IMR-90 (cell line): ENCODE measurements at regions not wholly inside any gene's neighbourhood (a gene's known extent, or its start where the extent isn't known, plus 50 kb on each side); places are given as distances from the start of the nearest gene placed in this dataset.

Source experiments
- BHLHE40 ChIP-seq: fragments of 150-350 bp; IDR thresholded peaks from 2 replicates; pipeline ENCODE4 v1.6.1; 2016; ENCODE audit warnings: mild to moderate bottlenecking, low read depth, low read length
- CEBPB ChIP-seq: IDR thresholded peaks from 2 replicates; pipeline ENCODE4 v1.6.1; 2012; ENCODE audit warnings: low read depth, low read length, improper control_type of control experiment
- FOS ChIP-seq: fragments of 150-350 bp; IDR thresholded peaks from 2 replicates; pipeline ENCODE4 v1.6.1; 2016; ENCODE audit warnings: low read depth, low read length
- MXI1 ChIP-seq: IDR thresholded peaks from 2 replicates; pipeline ENCODE4 v1.6.1; 2012; ENCODE audit warnings: low read depth, mild to moderate bottlenecking, low read length, moderate library complexity, borderline replicate concordance
- POLR2A ChIP-seq: IDR thresholded peaks from 2 replicates; pipeline ENCODE4 v1.6.1; 2012; ENCODE audit warnings: mild to moderate bottlenecking, low read depth, low read length
- RFX5 ChIP-seq: IDR thresholded peaks from 2 replicates; pipeline ENCODE4 v1.8.0; 2012; ENCODE audit warnings: low read depth, mild to moderate bottlenecking, low read length, moderate library complexity
- SMC3 ChIP-seq: fragments of 150-350 bp; IDR thresholded peaks from 2 replicates; pipeline ENCODE4 v1.6.1; 2016; ENCODE audit warnings: low read depth, mild to moderate bottlenecking, antibody characterized with exemption, low read length, moderate library complexity
- TF ChIP-seq, protein P1 (sequence below): conservative IDR thresholded peaks from 2 replicates; pipeline ENCODE4 v1.5.1; 2012; ENCODE audit warnings: mild to moderate bottlenecking, low read depth, low read length, improper control_type of control experiment
- TF ChIP-seq, protein P2 (sequence below): fragments of 150-350 bp; IDR thresholded peaks from 2 replicates; pipeline ENCODE4 v1.6.1; 2017; ENCODE audit warnings: mild to moderate bottlenecking, antibody characterized with exemption, low read length, low read depth

DNA sequence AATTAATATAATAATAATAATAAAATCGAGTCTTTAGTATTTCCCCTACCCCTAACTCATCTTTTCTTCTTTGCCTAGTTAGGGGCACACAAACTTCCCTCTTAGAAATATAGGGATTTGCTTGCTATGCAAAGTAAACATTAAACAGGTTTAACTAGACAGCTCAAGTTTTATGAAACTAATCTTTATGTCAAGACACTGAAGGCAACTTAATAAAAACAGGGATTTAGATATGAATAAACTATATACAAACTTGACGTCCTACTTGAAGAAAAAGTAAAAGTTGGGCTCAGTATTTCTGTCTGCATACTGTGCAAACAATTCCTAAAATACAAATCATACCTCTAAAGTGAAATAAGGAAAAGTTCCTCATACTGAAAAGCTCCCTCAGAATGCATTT, 52.1 kb upstream of the CAV2 start:
- TF ChIP-seq, protein P1, sequence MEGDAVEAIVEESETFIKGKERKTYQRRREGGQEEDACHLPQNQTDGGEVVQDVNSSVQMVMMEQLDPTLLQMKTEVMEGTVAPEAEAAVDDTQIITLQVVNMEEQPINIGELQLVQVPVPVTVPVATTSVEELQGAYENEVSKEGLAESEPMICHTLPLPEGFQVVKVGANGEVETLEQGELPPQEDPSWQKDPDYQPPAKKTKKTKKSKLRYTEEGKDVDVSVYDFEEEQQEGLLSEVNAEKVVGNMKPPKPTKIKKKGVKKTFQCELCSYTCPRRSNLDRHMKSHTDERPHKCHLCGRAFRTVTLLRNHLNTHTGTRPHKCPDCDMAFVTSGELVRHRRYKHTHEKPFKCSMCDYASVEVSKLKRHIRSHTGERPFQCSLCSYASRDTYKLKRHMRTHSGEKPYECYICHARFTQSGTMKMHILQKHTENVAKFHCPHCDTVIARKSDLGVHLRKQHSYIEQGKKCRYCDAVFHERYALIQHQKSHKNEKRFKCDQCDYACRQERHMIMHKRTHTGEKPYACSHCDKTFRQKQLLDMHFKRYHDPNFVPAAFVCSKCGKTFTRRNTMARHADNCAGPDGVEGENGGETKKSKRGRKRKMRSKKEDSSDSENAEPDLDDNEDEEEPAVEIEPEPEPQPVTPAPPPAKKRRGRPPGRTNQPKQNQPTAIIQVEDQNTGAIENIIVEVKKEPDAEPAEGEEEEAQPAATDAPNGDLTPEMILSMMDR = no peak
- TF ChIP-seq RFX5 (no peak), POLR2A (no peak), MXI1 (no peak), FOS (no peak), BHLHE40 (no peak), SMC3 (no peak), CEBPB (no peak)
- TF ChIP-seq, protein P2, sequence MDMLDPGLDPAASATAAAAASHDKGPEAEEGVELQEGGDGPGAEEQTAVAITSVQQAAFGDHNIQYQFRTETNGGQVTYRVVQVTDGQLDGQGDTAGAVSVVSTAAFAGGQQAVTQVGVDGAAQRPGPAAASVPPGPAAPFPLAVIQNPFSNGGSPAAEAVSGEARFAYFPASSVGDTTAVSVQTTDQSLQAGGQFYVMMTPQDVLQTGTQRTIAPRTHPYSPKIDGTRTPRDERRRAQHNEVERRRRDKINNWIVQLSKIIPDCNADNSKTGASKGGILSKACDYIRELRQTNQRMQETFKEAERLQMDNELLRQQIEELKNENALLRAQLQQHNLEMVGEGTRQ = no peak
